ENCODE measurements at regions not wholly inside any gene's neighbourhood (a gene's known extent, or its start where the extent isn't known, plus 50 kb on each side); places are given as distances from the start of the nearest gene placed in this dataset.
"Not testable (repeated sequence)": the region's sequence is repeated elsewhere in the genome, so short reads cannot be mapped to it uniquely, and the experiment has no call there.

- no peak for DNase-seq (ENCODE audit: low spot score in 2 of 2)
- H3K36me3 Mint-ChIP-seq: no peaks in the 10 kb centered on the region
- no peak overlapping the region for H3K27ac Mint-ChIP-seq
- no peak for ATAC-seq (ENCODE audit: low read depth)
- H3K4me3 Mint-ChIP-seq: no peak overlapping the region
- H3K4me1 Mint-ChIP-seq: no peaks in the 10 kb centered on the region
- no peaks in the 10 kb centered on the region for H3K27me3 Mint-ChIP-seq
- H3K9me3 Mint-ChIP-seq: peaks cover 3% of the 10 kb centered on the region
Observed at GRCh38 chr5:136590581-136590980, 225.2 kb upstream of the TRPC7 start.

DNA sequence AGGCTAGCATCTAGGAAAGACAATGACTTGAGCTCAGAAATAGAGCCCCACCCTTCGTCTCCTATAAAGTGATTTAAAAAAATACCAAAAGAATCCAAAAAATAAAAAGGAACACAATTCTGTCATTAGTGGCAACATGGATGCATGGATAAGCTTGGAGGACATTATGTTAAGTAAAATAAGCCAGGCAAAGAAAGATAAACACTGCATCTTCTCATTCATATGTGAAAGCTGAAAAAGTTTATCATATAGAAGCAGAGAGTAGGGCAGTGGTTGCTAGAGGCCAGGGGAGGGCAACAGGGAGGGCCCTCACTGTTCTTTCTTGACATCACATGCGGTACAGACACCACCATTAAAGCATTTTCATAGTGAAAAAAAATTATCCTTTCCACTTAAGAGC, 220.9 kb upstream of the TRPC7 start:
- DNase-seq (ENCODE audit: low spot score in 2 of 2) (no peak), ATAC-seq (ENCODE audit: low read depth) (no peak)
- Mint-ChIP-seq H3K27me3 (no peaks in the 10 kb centered on the region), H3K27ac (no peak overlapping the region), H3K36me3 (no peaks in the 10 kb centered on the region), H3K4me1 (no peaks in the 10 kb centered on the region), H3K9me3 (peaks cover 4% of the 10 kb centered on the region), H3K4me3 (no peak overlapping the region)

DNA sequence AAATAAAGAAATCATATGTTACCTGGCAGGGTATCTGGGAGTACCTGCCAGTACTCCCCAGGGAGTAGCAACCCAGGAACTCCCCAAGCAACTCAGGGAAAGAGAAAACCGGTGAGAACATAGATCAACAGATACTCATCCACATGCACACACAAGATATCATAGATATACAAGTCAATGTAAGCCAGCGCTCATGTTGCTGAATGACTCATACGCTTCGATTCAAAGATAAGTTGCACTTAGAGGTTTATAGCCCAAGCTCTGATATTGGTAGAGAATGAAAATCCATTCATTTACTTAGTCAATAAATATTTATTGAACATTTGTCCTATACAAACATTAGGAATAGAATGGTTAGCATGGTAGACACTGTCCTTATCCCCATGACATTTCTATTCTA, 219.1 kb upstream of the TRPC7 start:
- H3K4me1 Mint-ChIP-seq: no peaks in the 10 kb centered on the region
- no peaks in the 10 kb centered on the region for H3K27me3 Mint-ChIP-seq
- H3K9me3 Mint-ChIP-seq: peaks cover 3% of the 10 kb centered on the region
- no peak overlapping the region for H3K27ac Mint-ChIP-seq
- ATAC-seq (ENCODE audit: low read depth): no peak
- no peaks in the 10 kb centered on the region for H3K36me3 Mint-ChIP-seq
- DNase-seq (ENCODE audit: low spot score in 2 of 2): no peak
- H3K4me3 Mint-ChIP-seq: no peak overlapping the region

DNA sequence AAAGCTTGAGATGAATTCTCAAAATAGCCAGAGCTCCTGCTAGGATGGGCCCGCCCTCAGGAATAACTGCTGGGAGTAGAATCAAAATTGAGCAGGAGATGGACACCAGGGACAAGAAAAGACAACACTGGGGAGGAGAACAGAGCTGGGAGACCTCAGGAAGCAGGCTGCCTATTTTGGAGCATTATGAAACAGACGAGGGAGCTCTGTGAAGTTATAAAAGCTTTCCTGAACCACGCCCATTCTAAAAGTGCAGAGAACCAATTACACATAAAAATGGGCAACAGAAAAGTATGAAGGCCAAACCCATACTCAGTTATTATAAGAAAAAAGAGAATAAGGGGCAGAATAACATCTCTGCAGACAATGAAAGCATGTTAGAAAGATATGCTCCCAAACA, 213.9 kb upstream of the TRPC7 start:
- Mint-ChIP-seq H3K4me3 (no peak overlapping the region), H3K4me1 (no peaks in the 10 kb centered on the region), H3K9me3 (peaks cover 2% of the 10 kb centered on the region), H3K36me3 (no peaks in the 10 kb centered on the region), H3K27me3 (no peaks in the 10 kb centered on the region), H3K27ac (no peak overlapping the region)
- ATAC-seq (ENCODE audit: low read depth): no peak
- no peak for DNase-seq (ENCODE audit: low spot score in 2 of 2)

- not testable (repeated sequence) for H3K36me3 Mint-ChIP-seq; H3K27ac Mint-ChIP-seq; H3K4me1 Mint-ChIP-seq; DNase-seq (ENCODE audit: low spot score in 2 of 2); H3K4me3 Mint-ChIP-seq; H3K9me3 Mint-ChIP-seq; ATAC-seq (ENCODE audit: low read depth); H3K27me3 Mint-ChIP-seq
Observed at GRCh38 chr5:136569875-136570274, 204.5 kb upstream of the TRPC7 start.

GRCh38 chr5:136565457-136565856, 200.1 kb upstream of the TRPC7 start:
- not testable (repeated sequence) for H3K9me3 Mint-ChIP-seq; H3K27ac Mint-ChIP-seq; H3K4me3 Mint-ChIP-seq; ATAC-seq (ENCODE audit: low read depth); H3K36me3 Mint-ChIP-seq; H3K4me1 Mint-ChIP-seq; H3K27me3 Mint-ChIP-seq; DNase-seq (ENCODE audit: low spot score in 2 of 2)

GRCh38 chr5:136565050-136565449, 199.7 kb upstream of the TRPC7 start:
- not testable (repeated sequence) for H3K4me1 Mint-ChIP-seq; H3K27me3 Mint-ChIP-seq; H3K4me3 Mint-ChIP-seq; H3K36me3 Mint-ChIP-seq; H3K9me3 Mint-ChIP-seq; ATAC-seq (ENCODE audit: low read depth); DNase-seq (ENCODE audit: low spot score in 2 of 2); H3K27ac Mint-ChIP-seq

GRCh38 chr5:136564431-136564830, 199.1 kb upstream of the TRPC7 start:
- H3K27me3 Mint-ChIP-seq; H3K9me3 Mint-ChIP-seq; H3K27ac Mint-ChIP-seq; H3K4me1 Mint-ChIP-seq; DNase-seq (ENCODE audit: low spot score in 2 of 2); ATAC-seq (ENCODE audit: low read depth); H3K4me3 Mint-ChIP-seq; H3K36me3 Mint-ChIP-seq: not testable (repeated sequence)

- no peaks in the 10 kb centered on the region for H3K4me1 Mint-ChIP-seq
- H3K27me3 Mint-ChIP-seq: no peaks in the 10 kb centered on the region
- no peak overlapping the region for H3K4me3 Mint-ChIP-seq
- peaks cover 3% of the 10 kb centered on the region for H3K9me3 Mint-ChIP-seq
- no peak for ATAC-seq (ENCODE audit: low read depth)
- no peaks in the 10 kb centered on the region for H3K36me3 Mint-ChIP-seq
- DNase-seq (ENCODE audit: low spot score in 2 of 2): no peak
- H3K27ac Mint-ChIP-seq: no peak overlapping the region
Observed at GRCh38 chr5:136563489-136563888, 198.1 kb upstream of the TRPC7 start.

- no peak for DNase-seq (ENCODE audit: low spot score in 2 of 2)
- H3K27ac Mint-ChIP-seq: no peak overlapping the region
Observed at GRCh38 chr5:136560126-136560525, 194.8 kb upstream of the TRPC7 start.

GRCh38 chr5:136559651-136560050, 194.3 kb upstream of the TRPC7 start:
- no peaks in the 10 kb centered on the region for H3K36me3 Mint-ChIP-seq
- no peak overlapping the region for H3K4me3 Mint-ChIP-seq
- ATAC-seq (ENCODE audit: low read depth) (no peak), DNase-seq (ENCODE audit: low spot score in 2 of 2) (no peak)
- no peak overlapping the region for H3K27ac Mint-ChIP-seq
- no peaks in the 10 kb centered on the region for H3K27me3 Mint-ChIP-seq
- H3K4me1 Mint-ChIP-seq: no peaks in the 10 kb centered on the region
- H3K9me3 Mint-ChIP-seq: peaks cover 8% of the 10 kb centered on the region

More at GRCh38 chr5:136560126-136560525, 194.8 kb upstream of the TRPC7 start:
- H3K27me3 Mint-ChIP-seq: no peaks in the 10 kb centered on the region
- H3K36me3 Mint-ChIP-seq: no peaks in the 10 kb centered on the region
- H3K4me1 Mint-ChIP-seq: no peaks in the 10 kb centered on the region
- no peak overlapping the region for H3K4me3 Mint-ChIP-seq
- peaks cover 5% of the 10 kb centered on the region for H3K9me3 Mint-ChIP-seq
- no peak for ATAC-seq (ENCODE audit: low read depth)

DNA sequence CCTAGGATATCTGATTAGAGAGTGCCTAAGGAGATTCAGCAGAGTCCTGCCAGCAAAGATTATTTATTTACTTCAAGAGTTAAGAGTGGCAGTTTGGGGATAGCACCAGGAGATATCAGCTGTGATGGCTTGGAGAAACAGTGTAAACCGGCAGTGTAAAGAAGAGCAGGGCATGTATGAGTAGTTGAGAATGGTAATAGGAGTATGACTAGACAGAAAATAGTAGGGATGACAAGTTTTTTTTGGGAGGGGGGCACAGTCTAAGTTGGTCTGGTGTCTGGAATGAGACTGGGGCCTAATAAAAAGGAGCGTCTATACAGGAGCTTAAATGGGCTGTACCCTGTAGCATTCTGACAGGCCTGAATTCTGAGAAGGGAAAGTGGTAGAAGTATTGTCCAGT, 181.8 kb upstream of the TRPC7 start:
- not testable (repeated sequence) for H3K36me3 Mint-ChIP-seq; H3K27me3 Mint-ChIP-seq; H3K27ac Mint-ChIP-seq; ATAC-seq (ENCODE audit: low read depth); H3K4me1 Mint-ChIP-seq; H3K4me3 Mint-ChIP-seq; DNase-seq (ENCODE audit: low spot score in 2 of 2)
- H3K9me3 Mint-ChIP-seq: peaks cover 21% of the 10 kb centered on the region

DNA sequence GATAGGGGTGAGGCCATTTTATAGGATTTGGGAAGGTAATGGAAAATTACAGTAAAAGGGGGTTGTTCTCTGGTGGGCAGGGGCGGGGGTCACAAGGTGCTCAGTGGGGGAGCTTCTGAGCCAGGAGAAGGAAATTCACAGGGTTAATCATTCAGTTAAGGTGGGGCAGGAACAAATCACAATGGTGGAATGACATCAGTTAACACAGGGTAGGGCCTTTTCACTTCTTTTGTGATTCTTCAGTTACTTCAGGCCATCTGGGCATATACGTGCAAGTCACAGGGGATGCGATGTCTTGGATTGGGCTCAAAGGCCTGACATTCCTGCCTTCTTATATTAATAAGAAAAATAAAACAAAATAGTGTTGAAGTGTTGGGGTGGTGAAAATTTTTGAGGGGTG, 181.1 kb upstream of the TRPC7 start:
- H3K9me3 Mint-ChIP-seq: peaks cover 24% of the 10 kb centered on the region
- DNase-seq (ENCODE audit: low spot score in 2 of 2); H3K4me1 Mint-ChIP-seq; H3K27me3 Mint-ChIP-seq; H3K36me3 Mint-ChIP-seq; ATAC-seq (ENCODE audit: low read depth); H3K4me3 Mint-ChIP-seq; H3K27ac Mint-ChIP-seq: not testable (repeated sequence)

DNA sequence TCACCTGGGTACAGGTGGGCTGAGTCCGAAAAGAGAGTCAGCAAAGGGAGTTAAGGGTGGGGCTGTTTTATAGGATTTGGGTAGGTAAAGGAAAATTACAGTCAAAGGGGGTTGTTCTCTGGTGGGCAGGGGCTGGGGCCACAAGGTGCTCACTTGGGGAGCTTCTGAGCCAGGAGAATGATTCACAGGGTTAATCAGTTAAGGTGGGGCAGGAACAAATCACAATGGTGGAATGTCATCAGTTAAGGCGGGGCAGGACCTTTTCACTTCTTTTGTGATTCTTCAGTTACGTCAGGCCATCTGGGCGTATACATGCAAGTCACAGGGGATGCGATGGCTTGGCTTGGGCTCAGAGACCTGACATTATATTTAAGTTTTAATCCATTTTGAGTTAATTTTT, 179.7 kb upstream of the TRPC7 start:
- H3K27me3 Mint-ChIP-seq; H3K4me3 Mint-ChIP-seq; H3K4me1 Mint-ChIP-seq; ATAC-seq (ENCODE audit: low read depth); H3K36me3 Mint-ChIP-seq; H3K27ac Mint-ChIP-seq; DNase-seq (ENCODE audit: low spot score in 2 of 2): not testable (repeated sequence)
- H3K9me3 Mint-ChIP-seq: peaks cover 22% of the 10 kb centered on the region

GRCh38 chr5:136538534-136538933, 173.2 kb upstream of the TRPC7 start:
- DNase-seq (ENCODE audit: low spot score in 2 of 2) (no peak), ATAC-seq (ENCODE audit: low read depth) (no peak)
- H3K27me3 Mint-ChIP-seq: no peaks in the 10 kb centered on the region
- peaks cover 6% of the 10 kb centered on the region for H3K9me3 Mint-ChIP-seq
- H3K4me1 Mint-ChIP-seq: no peaks in the 10 kb centered on the region
- no peaks in the 10 kb centered on the region for H3K36me3 Mint-ChIP-seq
- no peak overlapping the region for H3K4me3 Mint-ChIP-seq
- H3K27ac Mint-ChIP-seq: no peak overlapping the region

DNA sequence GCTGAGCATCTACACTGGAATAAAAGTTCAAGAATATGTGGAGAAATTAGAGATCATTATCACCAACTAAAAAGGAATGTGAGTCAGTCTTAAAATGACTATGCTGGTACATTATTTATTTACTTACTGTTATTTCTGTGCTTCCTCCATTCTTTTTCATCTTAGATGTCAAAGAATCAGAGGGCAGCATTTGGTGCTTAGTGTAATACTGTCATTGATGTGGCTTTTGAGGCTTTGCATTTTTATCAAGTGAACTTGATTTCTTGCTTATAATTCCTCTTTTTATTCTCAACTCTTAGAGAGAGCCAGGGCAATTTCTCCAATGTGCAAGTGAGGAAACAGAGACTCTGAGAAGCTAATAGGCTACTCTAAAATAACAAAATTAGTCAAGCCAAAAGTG, 163.7 kb upstream of the TRPC7 start:
- no peak for DNase-seq (ENCODE audit: low spot score in 2 of 2)
- Mint-ChIP-seq H3K9me3 (no peaks in the 10 kb centered on the region), H3K36me3 (no peaks in the 10 kb centered on the region), H3K27ac (no peak overlapping the region), H3K27me3 (no peaks in the 10 kb centered on the region), H3K4me1 (no peaks in the 10 kb centered on the region), H3K4me3 (no peak overlapping the region)
- no peak for ATAC-seq (ENCODE audit: low read depth)

Measured in memory B cell (primary cell).